ENCODE measurements at regions not wholly inside any gene's neighbourhood (a gene's known extent, or its start where the extent isn't known, plus 50 kb on each side); places are given as distances from the start of the nearest gene placed in this dataset.

DNA sequence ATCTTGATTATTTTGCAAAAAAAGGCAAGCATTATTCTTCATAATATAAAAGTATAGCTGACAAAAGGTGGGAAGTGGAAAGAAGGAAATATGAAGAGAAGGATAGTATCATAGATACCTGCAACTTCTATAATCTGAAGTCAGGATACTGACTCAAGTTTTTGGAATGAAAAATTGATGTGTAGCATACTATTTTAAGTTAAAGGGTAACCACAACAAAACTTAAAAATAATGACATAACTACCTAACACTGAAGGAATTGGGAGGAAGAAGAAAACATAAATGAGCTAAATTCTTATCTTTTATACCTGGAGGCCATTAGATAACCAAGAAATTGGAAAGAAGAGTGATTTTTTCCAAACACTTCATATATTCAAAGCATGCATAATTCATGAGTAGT, 51.8 kb upstream of the TLE1 start:
- Histone ChIP-seq H3K36me3 (ENCODE audit: insufficient read depth, insufficient read length, low read length) (no peaks in the 10 kb centered on the region), H3K27me3 (ENCODE audit: insufficient read depth, insufficient read length) (no peaks in the 10 kb centered on the region), H3K9me3 (ENCODE audit: insufficient read depth, low read length) (no peaks in the 10 kb centered on the region), H3K4me1 (ENCODE audit: insufficient read depth, insufficient read length) (peaks cover under 1% of the 10 kb centered on the region), H3K4me3 (ENCODE audit: insufficient read length, low read depth) (no peak overlapping the region), H3K9ac (ENCODE audit: insufficient read length, low read depth) (no peak overlapping the region)
- TF ChIP-seq ZNF274 (IDR thresholded peaks at IDR 0.05; ENCODE audit: low read depth, low read length) (no peak), SUZ12 (IDR thresholded peaks at IDR 0.05; ENCODE audit: extremely low read depth, insufficient read depth, insufficient read length) (no peak), YY1 (IDR thresholded peaks at IDR 0.05; ENCODE audit: insufficient read depth, insufficient read length) (no peak)
- no peak for DNase-seq (ENCODE audit: low read depth, low spot score)

DNA sequence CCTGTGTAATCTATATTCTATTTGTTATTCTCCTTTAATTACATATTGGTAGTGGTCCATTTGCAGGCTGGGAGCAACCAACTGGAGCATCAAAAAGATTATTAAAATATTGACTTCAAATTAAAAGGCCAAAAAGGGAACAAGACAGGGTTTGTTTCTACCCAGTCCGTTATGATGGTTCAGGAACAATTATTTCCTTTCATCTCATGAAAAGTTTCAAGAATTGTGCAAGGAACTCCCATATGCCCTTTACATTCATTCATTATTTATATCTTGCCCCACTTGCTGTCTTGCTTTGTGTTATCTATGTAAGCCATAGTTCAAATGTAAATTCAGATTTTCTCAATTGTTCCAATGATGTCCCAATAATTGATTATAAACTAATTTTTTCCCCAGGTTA, 58.7 kb upstream of the TLE1 start:
- no peaks in the 10 kb centered on the region for H3K36me3 ChIP-seq (ENCODE audit: insufficient read depth, insufficient read length, low read length)
- H3K4me1 ChIP-seq (ENCODE audit: insufficient read depth, insufficient read length), result no peaks in the 10 kb centered on the region
- no peak for DNase-seq (ENCODE audit: low read depth, low spot score)
- H3K27me3 ChIP-seq (ENCODE audit: insufficient read depth, insufficient read length), result no peaks in the 10 kb centered on the region
- no peaks in the 10 kb centered on the region for H3K9me3 ChIP-seq (ENCODE audit: insufficient read depth, low read length)
- no peak for TF ChIP-seq ZNF274 (IDR thresholded peaks at IDR 0.05; ENCODE audit: low read depth, low read length)
- no peak for TF ChIP-seq YY1 (IDR thresholded peaks at IDR 0.05; ENCODE audit: insufficient read depth, insufficient read length)
- TF ChIP-seq SUZ12 (IDR thresholded peaks at IDR 0.05; ENCODE audit: extremely low read depth, insufficient read depth, insufficient read length), result no peak
- H3K9ac ChIP-seq (ENCODE audit: insufficient read length, low read depth), result no peak overlapping the region
- H3K4me3 ChIP-seq (ENCODE audit: insufficient read length, low read depth), result no peak overlapping the region

DNA sequence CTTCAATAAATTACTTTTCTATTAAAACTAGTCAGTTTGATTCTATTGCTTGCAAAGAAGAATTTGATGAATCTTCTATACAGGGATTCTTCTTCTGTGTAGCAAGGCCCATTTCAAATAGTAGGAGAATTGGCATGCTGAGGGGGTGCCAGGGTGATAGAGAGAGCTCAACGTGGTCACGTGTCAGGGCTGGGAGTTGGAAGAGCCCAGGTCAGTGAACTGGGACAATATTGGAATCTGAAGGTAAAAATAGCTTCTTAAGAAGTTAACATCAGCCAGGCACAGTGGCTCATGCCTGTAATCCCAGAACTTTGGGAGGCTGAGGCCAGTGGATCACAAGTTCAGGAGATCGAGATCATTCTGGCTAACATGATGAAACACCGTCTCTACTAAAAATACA, 64.1 kb upstream of the TLE1 start:
- DNase-seq (ENCODE audit: low read depth, low spot score), result no peak
- no peaks in the 10 kb centered on the region for H3K4me1 ChIP-seq (ENCODE audit: insufficient read depth, insufficient read length)
- no peak overlapping the region for H3K4me3 ChIP-seq (ENCODE audit: insufficient read length, low read depth)
- no peak for TF ChIP-seq SUZ12 (IDR thresholded peaks at IDR 0.05; ENCODE audit: extremely low read depth, insufficient read depth, insufficient read length)
- no peak for TF ChIP-seq ZNF274 (IDR thresholded peaks at IDR 0.05; ENCODE audit: low read depth, low read length)
- no peak for TF ChIP-seq YY1 (IDR thresholded peaks at IDR 0.05; ENCODE audit: insufficient read depth, insufficient read length)
- H3K9ac ChIP-seq (ENCODE audit: insufficient read length, low read depth), result no peak overlapping the region
- H3K9me3 ChIP-seq (ENCODE audit: insufficient read depth, low read length), result no peaks in the 10 kb centered on the region
- H3K27me3 ChIP-seq (ENCODE audit: insufficient read depth, insufficient read length), result no peaks in the 10 kb centered on the region
- no peaks in the 10 kb centered on the region for H3K36me3 ChIP-seq (ENCODE audit: insufficient read depth, insufficient read length, low read length)

DNA sequence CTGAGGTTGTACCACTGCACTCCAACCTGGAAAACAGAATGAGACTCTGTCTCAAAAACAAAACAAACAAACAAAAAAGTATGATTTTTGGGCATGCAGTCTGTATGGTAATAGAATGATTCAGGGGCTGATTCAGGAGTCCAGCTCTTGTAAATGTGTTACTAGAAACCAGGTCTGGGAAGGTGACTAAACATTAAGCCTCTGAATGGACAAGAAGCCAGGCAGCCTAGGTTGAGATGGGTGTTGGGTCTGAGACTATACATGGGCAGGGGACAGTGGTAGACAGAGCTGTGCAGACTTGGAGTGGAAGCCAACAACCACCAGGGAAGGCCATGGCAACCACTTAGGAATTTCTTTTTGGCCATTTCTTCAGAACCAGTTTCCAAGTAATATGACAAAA, 64.9 kb upstream of the TLE1 start:
- H3K9me3 ChIP-seq (ENCODE audit: insufficient read depth, low read length), result no peaks in the 10 kb centered on the region
- H3K4me1 ChIP-seq (ENCODE audit: insufficient read depth, insufficient read length), result no peaks in the 10 kb centered on the region
- no peak overlapping the region for H3K9ac ChIP-seq (ENCODE audit: insufficient read length, low read depth)
- no peak for DNase-seq (ENCODE audit: low read depth, low spot score)
- no peaks in the 10 kb centered on the region for H3K27me3 ChIP-seq (ENCODE audit: insufficient read depth, insufficient read length)
- no peak overlapping the region for H3K4me3 ChIP-seq (ENCODE audit: insufficient read length, low read depth)
- TF ChIP-seq YY1 (IDR thresholded peaks at IDR 0.05; ENCODE audit: insufficient read depth, insufficient read length) (no peak), SUZ12 (IDR thresholded peaks at IDR 0.05; ENCODE audit: extremely low read depth, insufficient read depth, insufficient read length) (no peak), ZNF274 (IDR thresholded peaks at IDR 0.05; ENCODE audit: low read depth, low read length) (no peak)
- H3K36me3 ChIP-seq (ENCODE audit: insufficient read depth, insufficient read length, low read length), result no peaks in the 10 kb centered on the region

DNA sequence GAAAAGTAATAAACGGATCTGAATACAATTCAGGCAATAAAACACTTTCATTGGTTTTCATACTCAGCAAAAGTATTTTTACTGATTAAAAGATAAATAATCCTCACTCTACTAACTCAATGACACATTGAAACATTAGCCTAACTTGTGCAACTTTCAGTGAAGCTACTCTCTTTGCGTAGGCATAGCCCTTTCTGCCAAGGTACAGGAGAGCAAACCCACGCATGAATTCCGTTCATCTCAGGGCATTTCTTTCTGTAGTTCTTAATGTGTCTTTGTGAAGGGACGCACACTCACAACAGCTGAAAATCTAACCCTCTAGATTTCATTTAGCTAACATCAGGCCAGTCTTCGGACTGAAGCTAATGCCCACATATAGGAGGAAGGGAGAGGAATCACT, 66.4 kb upstream of the TLE1 start:
- no peak for DNase-seq (ENCODE audit: low read depth, low spot score)
- Histone ChIP-seq H3K4me3 (ENCODE audit: insufficient read length, low read depth) (no peak overlapping the region), H3K36me3 (ENCODE audit: insufficient read depth, insufficient read length, low read length) (no peaks in the 10 kb centered on the region), H3K9me3 (ENCODE audit: insufficient read depth, low read length) (no peaks in the 10 kb centered on the region), H3K4me1 (ENCODE audit: insufficient read depth, insufficient read length) (no peaks in the 10 kb centered on the region), H3K27me3 (ENCODE audit: insufficient read depth, insufficient read length) (no peaks in the 10 kb centered on the region), H3K9ac (ENCODE audit: insufficient read length, low read depth) (no peak overlapping the region)
- no peak for TF ChIP-seq YY1 (IDR thresholded peaks at IDR 0.05; ENCODE audit: insufficient read depth, insufficient read length)
- no peak for TF ChIP-seq SUZ12 (IDR thresholded peaks at IDR 0.05; ENCODE audit: extremely low read depth, insufficient read depth, insufficient read length)
- TF ChIP-seq ZNF274 (IDR thresholded peaks at IDR 0.05; ENCODE audit: low read depth, low read length), result no peak

DNA sequence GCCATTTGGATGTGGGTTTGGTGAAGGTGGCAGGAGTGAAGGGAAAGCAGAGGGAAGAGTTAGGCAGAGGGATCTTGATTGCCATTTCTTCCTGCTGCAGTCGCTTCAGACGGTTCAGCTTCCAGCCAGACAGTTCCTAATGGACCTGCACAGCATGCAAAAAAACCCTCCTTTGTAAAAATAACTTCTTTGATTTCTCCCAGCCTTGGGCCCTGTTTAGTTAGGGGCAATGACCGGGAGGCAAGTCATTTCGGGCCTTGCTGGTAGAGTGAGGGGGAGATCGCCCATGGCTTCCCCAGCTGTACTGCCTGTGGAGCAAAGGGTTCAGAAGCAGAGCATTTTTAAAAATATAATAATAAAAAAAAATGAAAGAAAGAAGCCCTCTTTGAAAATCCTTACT, 67.2 kb upstream of the TLE1 start:
- Histone ChIP-seq H3K27me3 (ENCODE audit: insufficient read depth, insufficient read length) (no peaks in the 10 kb centered on the region), H3K9ac (ENCODE audit: insufficient read length, low read depth) (no peak overlapping the region), H3K4me1 (ENCODE audit: insufficient read depth, insufficient read length) (no peaks in the 10 kb centered on the region), H3K4me3 (ENCODE audit: insufficient read length, low read depth) (no peak overlapping the region), H3K36me3 (ENCODE audit: insufficient read depth, insufficient read length, low read length) (no peaks in the 10 kb centered on the region), H3K9me3 (ENCODE audit: insufficient read depth, low read length) (no peaks in the 10 kb centered on the region)
- TF ChIP-seq YY1 (IDR thresholded peaks at IDR 0.05; ENCODE audit: insufficient read depth, insufficient read length) (no peak), ZNF274 (IDR thresholded peaks at IDR 0.05; ENCODE audit: low read depth, low read length) (no peak), SUZ12 (IDR thresholded peaks at IDR 0.05; ENCODE audit: extremely low read depth, insufficient read depth, insufficient read length) (no peak)
- no peak for DNase-seq (ENCODE audit: low read depth, low spot score)

DNA sequence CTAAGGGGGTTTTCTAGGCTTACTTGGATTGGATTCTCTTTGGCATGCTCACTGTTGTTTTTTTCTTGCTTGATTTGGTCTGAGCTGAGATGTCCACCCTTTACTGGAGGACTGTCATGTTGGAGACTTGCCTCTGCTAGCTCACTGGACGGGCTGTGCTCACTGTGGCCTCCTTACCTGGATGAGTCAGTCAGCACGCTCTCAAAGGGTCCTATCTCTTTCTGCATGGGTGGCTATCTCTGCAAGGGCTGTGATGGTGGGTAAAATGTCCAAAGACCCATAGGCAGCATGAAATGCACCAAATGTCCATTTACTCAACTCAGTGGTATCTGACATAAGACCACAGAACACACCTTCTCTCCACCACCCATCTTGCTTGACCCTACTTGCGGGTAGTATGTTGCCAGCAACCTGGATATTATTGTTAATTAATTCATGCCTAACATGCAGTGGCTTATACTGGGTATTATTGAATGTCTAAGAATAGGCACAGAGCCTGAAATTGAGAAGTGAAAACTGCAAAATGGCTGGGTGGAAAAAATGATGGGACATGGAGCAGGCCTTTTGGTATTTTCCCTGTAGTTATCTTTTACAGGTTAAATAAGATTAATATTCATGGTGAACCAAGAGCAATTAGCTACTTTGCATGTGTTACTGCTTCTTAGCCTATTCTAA, 68.9 kb upstream of the TLE1 start:
- no peaks in the 10 kb centered on the region for H3K4me1 ChIP-seq (ENCODE audit: insufficient read depth, insufficient read length)
- no peak overlapping the region for H3K9ac ChIP-seq (ENCODE audit: insufficient read length, low read depth)
- H3K9me3 ChIP-seq (ENCODE audit: insufficient read depth, low read length), result no peaks in the 10 kb centered on the region
- H3K36me3 ChIP-seq (ENCODE audit: insufficient read depth, insufficient read length, low read length), result no peaks in the 10 kb centered on the region
- H3K4me3 ChIP-seq (ENCODE audit: insufficient read length, low read depth), result no peak overlapping the region
- no peak for DNase-seq (ENCODE audit: low read depth, low spot score)
- TF ChIP-seq YY1 (IDR thresholded peaks at IDR 0.05; ENCODE audit: insufficient read depth, insufficient read length) (no peak), ZNF274 (IDR thresholded peaks at IDR 0.05; ENCODE audit: low read depth, low read length) (no peak), SUZ12 (IDR thresholded peaks at IDR 0.05; ENCODE audit: extremely low read depth, insufficient read depth, insufficient read length) (no peak)
- no peaks in the 10 kb centered on the region for H3K27me3 ChIP-seq (ENCODE audit: insufficient read depth, insufficient read length)

Data from NT2/D1 (cell line).